Stomach (tissue), 4 donors: ENCODE measurements at regions not wholly inside any gene's neighbourhood (a gene's known extent, or its start where the extent isn't known, plus 50 kb on each side); places are given as distances from the start of the nearest gene placed in this dataset.

Experiments
- CTCF ChIP-seq, 7 experiments: fragments of 450-650 bp in 4 of 7; fragments of 200-600 bp in 3 of 7; sonication (generic) in 3 of 7; IDR thresholded peaks; one replicate each; pipeline ENCODE4 v1.5.1; 2016 to 2019; ENCODE audit warnings: antibody characterized with exemption in 7 of 7, control low read depth in 2 of 7, mild to moderate bottlenecking in 1 of 7
- POLR2A ChIP-seq, 4 donors: fragments of 450-650 bp; IDR thresholded peaks; one replicate each; pipeline ENCODE4 v1.6.1; 2016; ENCODE audit warnings: antibody characterized with exemption in 4 of 4, control low read depth in 2 of 4, mild to moderate bottlenecking in 1 of 4, moderate library complexity in 1 of 4
- POLR2AphosphoS5 ChIP-seq, 3 donors: sonication (generic); formaldehyde crosslinking; IDR thresholded peaks; one replicate each; pipeline ENCODE4 v1.6.1; 2016; ENCODE audit warnings: antibody characterized with exemption in 3 of 3

GRCh38 chr18:56460581-56460980 is 177.8 kb downstream of the TXNL1 start:
- TF ChIP-seq POLR2AphosphoS5 (IDR thresholded peaks at IDR 0.05): no peak
- TF ChIP-seq CTCF (IDR thresholded peaks at IDR 0.05): no peak
- no peak for TF ChIP-seq POLR2A (IDR thresholded peaks at IDR 0.05)
